ENCODE measurements at regions not wholly inside any gene's neighbourhood (a gene's known extent, or its start where the extent isn't known, plus 50 kb on each side); places are given as distances from the start of the nearest gene placed in this dataset.

DNA sequence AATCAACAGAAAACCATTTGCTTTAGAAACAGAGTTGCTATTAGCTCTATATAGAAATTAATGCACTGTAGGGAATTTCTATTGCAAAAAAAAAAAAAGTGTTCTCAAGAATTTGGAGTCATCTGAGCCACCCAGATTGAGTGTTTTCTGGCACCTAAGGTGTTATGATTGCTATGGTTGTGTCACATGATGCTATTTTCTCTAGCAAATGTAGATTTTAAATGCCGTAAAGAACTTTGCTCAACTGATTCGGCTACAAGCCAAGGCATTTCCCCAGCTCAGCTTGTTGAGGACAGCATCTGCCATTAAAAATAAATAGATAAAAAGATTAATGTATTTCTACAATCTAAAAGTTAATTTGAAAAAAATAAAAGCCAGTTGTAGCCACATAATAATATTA lies 712.8 kb downstream of the FAT4 start:
- Histone ChIP-seq H3K27ac (ENCODE audit: low read depth in 1 of 2, low read length in 2 of 2) (no peak overlapping the region), H3K27me3 (ENCODE audit: control insufficient read depth in 4 of 4, insufficient read depth in 4 of 4, low read length in 3 of 4) (no peaks in the 10 kb centered on the region), H3K4me3 (ENCODE audit: low read depth in 1 of 3, low read length in 3 of 3) (no peak overlapping the region), H3K9me3 (ENCODE audit: control insufficient read depth in 4 of 4, low read length in 3 of 4) (no peaks in the 10 kb centered on the region), H3K4me1 (ENCODE audit: control insufficient read depth in 4 of 4, insufficient read depth in 4 of 4, low read length in 3 of 4) (no peaks in the 10 kb centered on the region), H3K9ac (ENCODE audit: low read depth in 1 of 2, low read length in 2 of 2) (no peak overlapping the region), H3K36me3 (ENCODE audit: control insufficient read depth in 4 of 4, insufficient read depth in 3 of 4, low read depth in 1 of 4, low read length in 3 of 4) (no peaks in the 10 kb centered on the region)
- DNase-seq (ENCODE audit: low spot score): no peak
- 88% methylated on average over 2 of the region's 2 CpGs for WGBS
- TF ChIP-seq FOXA1 (IDR thresholded peaks at IDR 0.05) (no peak), JUND (IDR thresholded peaks at IDR 0.05) (no peak), FOXA2 (IDR thresholded peaks at IDR 0.05) (no peak), RAD21 (IDR thresholded peaks at IDR 0.05) (no peak), SP1 (IDR thresholded peaks at IDR 0.05) (no peak), EGR1 (IDR thresholded peaks at IDR 0.05; ENCODE audit: low read depth in 2 of 2) (no peak), YY1 (IDR thresholded peaks at IDR 0.05) (no peak), TAF1 (conservative IDR thresholded peaks at IDR 0.05) (no peak), RXRA (IDR thresholded peaks at IDR 0.05) (no peak), HNF4G (IDR thresholded peaks at IDR 0.05) (no peak), GABPA (IDR thresholded peaks at IDR 0.05 in 1 of 2, conservative IDR thresholded peaks at IDR 0.05 in 1 of 2) (no peak), HNF4A (conservative IDR thresholded peaks at IDR 0.05) (no peak), NR2F2 (IDR thresholded peaks at IDR 0.05) (no peak)
- TF ChIP-seq, protein P1, sequence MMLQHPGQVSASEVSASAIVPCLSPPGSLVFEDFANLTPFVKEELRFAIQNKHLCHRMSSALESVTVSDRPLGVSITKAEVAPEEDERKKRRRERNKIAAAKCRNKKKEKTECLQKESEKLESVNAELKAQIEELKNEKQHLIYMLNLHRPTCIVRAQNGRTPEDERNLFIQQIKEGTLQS (IDR thresholded peaks at IDR 0.05): no peak
- TF ChIP-seq, protein P2, sequence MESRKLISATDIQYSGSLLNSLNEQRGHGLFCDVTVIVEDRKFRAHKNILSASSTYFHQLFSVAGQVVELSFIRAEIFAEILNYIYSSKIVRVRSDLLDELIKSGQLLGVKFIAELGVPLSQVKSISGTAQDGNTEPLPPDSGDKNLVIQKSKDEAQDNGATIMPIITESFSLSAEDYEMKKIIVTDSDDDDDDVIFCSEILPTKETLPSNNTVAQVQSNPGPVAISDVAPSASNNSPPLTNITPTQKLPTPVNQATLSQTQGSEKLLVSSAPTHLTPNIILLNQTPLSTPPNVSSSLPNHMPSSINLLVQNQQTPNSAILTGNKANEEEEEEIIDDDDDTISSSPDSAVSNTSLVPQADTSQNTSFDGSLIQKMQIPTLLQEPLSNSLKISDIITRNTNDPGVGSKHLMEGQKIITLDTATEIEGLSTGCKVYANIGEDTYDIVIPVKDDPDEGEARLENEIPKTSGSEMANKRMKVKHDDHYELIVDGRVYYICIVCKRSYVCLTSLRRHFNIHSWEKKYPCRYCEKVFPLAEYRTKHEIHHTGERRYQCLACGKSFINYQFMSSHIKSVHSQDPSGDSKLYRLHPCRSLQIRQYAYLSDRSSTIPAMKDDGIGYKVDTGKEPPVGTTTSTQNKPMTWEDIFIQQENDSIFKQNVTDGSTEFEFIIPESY (IDR thresholded peaks at IDR 0.05): no peak
- TF ChIP-seq, protein P3, sequence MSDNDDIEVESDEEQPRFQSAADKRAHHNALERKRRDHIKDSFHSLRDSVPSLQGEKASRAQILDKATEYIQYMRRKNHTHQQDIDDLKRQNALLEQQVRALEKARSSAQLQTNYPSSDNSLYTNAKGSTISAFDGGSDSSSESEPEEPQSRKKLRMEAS (IDR thresholded peaks at IDR 0.05): no peak
- TF ChIP-seq, protein P4, sequence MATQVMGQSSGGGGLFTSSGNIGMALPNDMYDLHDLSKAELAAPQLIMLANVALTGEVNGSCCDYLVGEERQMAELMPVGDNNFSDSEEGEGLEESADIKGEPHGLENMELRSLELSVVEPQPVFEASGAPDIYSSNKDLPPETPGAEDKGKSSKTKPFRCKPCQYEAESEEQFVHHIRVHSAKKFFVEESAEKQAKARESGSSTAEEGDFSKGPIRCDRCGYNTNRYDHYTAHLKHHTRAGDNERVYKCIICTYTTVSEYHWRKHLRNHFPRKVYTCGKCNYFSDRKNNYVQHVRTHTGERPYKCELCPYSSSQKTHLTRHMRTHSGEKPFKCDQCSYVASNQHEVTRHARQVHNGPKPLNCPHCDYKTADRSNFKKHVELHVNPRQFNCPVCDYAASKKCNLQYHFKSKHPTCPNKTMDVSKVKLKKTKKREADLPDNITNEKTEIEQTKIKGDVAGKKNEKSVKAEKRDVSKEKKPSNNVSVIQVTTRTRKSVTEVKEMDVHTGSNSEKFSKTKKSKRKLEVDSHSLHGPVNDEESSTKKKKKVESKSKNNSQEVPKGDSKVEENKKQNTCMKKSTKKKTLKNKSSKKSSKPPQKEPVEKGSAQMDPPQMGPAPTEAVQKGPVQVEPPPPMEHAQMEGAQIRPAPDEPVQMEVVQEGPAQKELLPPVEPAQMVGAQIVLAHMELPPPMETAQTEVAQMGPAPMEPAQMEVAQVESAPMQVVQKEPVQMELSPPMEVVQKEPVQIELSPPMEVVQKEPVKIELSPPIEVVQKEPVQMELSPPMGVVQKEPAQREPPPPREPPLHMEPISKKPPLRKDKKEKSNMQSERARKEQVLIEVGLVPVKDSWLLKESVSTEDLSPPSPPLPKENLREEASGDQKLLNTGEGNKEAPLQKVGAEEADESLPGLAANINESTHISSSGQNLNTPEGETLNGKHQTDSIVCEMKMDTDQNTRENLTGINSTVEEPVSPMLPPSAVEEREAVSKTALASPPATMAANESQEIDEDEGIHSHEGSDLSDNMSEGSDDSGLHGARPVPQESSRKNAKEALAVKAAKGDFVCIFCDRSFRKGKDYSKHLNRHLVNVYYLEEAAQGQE (IDR thresholded peaks at IDR 0.05): no peak
- TF ChIP-seq, protein P5, sequence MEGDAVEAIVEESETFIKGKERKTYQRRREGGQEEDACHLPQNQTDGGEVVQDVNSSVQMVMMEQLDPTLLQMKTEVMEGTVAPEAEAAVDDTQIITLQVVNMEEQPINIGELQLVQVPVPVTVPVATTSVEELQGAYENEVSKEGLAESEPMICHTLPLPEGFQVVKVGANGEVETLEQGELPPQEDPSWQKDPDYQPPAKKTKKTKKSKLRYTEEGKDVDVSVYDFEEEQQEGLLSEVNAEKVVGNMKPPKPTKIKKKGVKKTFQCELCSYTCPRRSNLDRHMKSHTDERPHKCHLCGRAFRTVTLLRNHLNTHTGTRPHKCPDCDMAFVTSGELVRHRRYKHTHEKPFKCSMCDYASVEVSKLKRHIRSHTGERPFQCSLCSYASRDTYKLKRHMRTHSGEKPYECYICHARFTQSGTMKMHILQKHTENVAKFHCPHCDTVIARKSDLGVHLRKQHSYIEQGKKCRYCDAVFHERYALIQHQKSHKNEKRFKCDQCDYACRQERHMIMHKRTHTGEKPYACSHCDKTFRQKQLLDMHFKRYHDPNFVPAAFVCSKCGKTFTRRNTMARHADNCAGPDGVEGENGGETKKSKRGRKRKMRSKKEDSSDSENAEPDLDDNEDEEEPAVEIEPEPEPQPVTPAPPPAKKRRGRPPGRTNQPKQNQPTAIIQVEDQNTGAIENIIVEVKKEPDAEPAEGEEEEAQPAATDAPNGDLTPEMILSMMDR (IDR thresholded peaks at IDR 0.05; ENCODE audit: low read depth, low read length, missing input control): no peak
